Type B pancreatic cell (in vitro differentiated cells): ENCODE measurements at regions not wholly inside any gene's neighbourhood (a gene's known extent, or its start where the extent isn't known, plus 50 kb on each side); places are given as distances from the start of the nearest gene placed in this dataset.

ENCODE experiments used
- DNase-seq: peaks from one replicate; pipeline ENCODE4 v3.0.0; 2021; ENCODE audit warnings: mixed read lengths; ENCODE audit not compliant: unreplicated experiment; ENCODE audit errors: extremely low spot score
- H3K27ac Mint-ChIP-seq: 2 replicates; pipeline ENCODE4 v1.8.0; 2021; ENCODE audit warnings: mild to moderate bottlenecking, mixed read lengths
- H3K27me3 Mint-ChIP-seq: 2 replicates; pipeline ENCODE4 v1.8.0; 2021; ENCODE audit warnings: mixed read lengths
- H3K36me3 Mint-ChIP-seq: 2 replicates; pipeline ENCODE4 v1.8.0; 2021; ENCODE audit warnings: mixed read lengths
- H3K4me1 Mint-ChIP-seq: one replicate; pipeline ENCODE4 v1.8.0; 2021; ENCODE audit warnings: mixed read lengths; ENCODE audit not compliant: unreplicated experiment
- H3K4me3 Mint-ChIP-seq: 2 replicates; pipeline ENCODE4 v1.8.0; 2021; ENCODE audit warnings: mild to moderate bottlenecking, mixed read lengths
- H3K9me3 Mint-ChIP-seq: 2 replicates; pipeline ENCODE4 v1.8.0; 2021; ENCODE audit warnings: mixed read lengths
- TF ChIP-seq, protein P1 (sequence below): fragments of 200-600 bp; sonication (generic); conservative IDR thresholded peaks from 2 replicates; pipeline ENCODE4 v1.5.0; 2021; ENCODE audit warnings: antibody characterized with exemption, mild to moderate bottlenecking

- TF ChIP-seq, protein P1, sequence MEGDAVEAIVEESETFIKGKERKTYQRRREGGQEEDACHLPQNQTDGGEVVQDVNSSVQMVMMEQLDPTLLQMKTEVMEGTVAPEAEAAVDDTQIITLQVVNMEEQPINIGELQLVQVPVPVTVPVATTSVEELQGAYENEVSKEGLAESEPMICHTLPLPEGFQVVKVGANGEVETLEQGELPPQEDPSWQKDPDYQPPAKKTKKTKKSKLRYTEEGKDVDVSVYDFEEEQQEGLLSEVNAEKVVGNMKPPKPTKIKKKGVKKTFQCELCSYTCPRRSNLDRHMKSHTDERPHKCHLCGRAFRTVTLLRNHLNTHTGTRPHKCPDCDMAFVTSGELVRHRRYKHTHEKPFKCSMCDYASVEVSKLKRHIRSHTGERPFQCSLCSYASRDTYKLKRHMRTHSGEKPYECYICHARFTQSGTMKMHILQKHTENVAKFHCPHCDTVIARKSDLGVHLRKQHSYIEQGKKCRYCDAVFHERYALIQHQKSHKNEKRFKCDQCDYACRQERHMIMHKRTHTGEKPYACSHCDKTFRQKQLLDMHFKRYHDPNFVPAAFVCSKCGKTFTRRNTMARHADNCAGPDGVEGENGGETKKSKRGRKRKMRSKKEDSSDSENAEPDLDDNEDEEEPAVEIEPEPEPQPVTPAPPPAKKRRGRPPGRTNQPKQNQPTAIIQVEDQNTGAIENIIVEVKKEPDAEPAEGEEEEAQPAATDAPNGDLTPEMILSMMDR, result no peak
- no peak for DNase-seq
- peaks cover 25% of the 10 kb centered on the region for H3K27me3 Mint-ChIP-seq
- no peak overlapping the region for H3K27ac Mint-ChIP-seq
- H3K9me3 Mint-ChIP-seq, result no peaks in the 10 kb centered on the region
- no peak overlapping the region for H3K4me3 Mint-ChIP-seq
- H3K4me1 Mint-ChIP-seq, result peaks cover 17% of the 10 kb centered on the region
- H3K36me3 Mint-ChIP-seq, result peaks cover 11% of the 10 kb centered on the region
Measured at GRCh38 chr12:24553259-24553658, 395.6 kb downstream of the BCAT1 start.

- no peaks in the 10 kb centered on the region for H3K9me3 Mint-ChIP-seq
- peak overlapping the region; percentile 21 for H3K4me3 Mint-ChIP-seq
- TF ChIP-seq, protein P1, result no peak
- peaks cover 17% of the 10 kb centered on the region for H3K4me1 Mint-ChIP-seq
- peaks cover 17% of the 10 kb centered on the region for H3K36me3 Mint-ChIP-seq
- H3K27me3 Mint-ChIP-seq, result peaks cover 23% of the 10 kb centered on the region
- no peak for DNase-seq
- no peak overlapping the region for H3K27ac Mint-ChIP-seq
Measured at GRCh38 chr12:24551163-24551786, 397.6 kb downstream of the BCAT1 start.

DNA sequence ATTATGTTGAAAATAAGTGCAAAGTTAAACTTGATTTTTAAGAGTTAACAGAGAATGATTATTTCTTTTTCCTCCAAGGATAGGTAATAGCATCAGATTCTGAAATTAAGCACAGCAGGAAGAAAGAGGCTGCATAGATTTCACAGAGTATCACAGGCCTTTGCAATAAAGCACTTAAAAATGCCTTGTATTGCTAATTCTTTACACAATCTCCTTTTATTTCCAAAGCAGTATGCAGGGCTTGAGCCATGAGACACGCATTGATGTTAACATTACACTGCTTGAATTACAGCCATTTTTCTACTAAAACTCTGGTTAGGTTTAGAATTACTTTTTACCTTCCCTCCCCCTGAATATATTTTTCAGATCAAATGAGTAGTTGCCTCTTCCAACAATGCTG lies 398.3 kb downstream of the BCAT1 start:
- Mint-ChIP-seq H3K4me1 (peaks cover 17% of the 10 kb centered on the region), H3K27me3 (peaks cover 17% of the 10 kb centered on the region), H3K4me3 (no peak overlapping the region), H3K27ac (no peak overlapping the region), H3K36me3 (peaks cover 17% of the 10 kb centered on the region), H3K9me3 (no peaks in the 10 kb centered on the region)
- DNase-seq, result no peak
- TF ChIP-seq, protein P1, result no peak

DNA sequence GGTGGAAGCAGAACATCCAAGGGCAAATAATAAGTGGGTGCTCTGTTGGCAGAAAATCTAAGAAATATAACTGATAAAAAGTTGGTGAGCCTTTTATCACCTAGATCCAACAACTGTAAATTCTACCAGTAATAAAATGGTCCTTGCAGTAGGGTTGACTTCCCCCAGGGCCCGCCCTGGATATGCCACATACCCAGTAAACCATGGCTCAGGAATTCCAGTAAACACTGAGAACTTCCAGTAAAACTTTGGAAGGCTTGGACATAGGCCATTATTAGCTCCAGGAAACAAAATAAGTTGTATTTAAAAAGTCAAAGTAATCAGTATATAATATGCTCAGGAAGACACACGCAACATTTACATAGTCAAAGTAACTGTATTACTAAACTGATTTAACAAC lies 402.2 kb downstream of the BCAT1 start:
- no peak overlapping the region for H3K27ac Mint-ChIP-seq
- DNase-seq, result no peak

GRCh38 chr12:24546084-24546483 lies 402.8 kb downstream of the BCAT1 start:
- H3K9me3 Mint-ChIP-seq, result no peaks in the 10 kb centered on the region
- no peak for DNase-seq
- TF ChIP-seq, protein P1, result no peak
- H3K4me1 Mint-ChIP-seq, result peaks cover 9% of the 10 kb centered on the region
- no peak overlapping the region for H3K27ac Mint-ChIP-seq
- H3K36me3 Mint-ChIP-seq, result peaks cover 23% of the 10 kb centered on the region
- peaks cover 7% of the 10 kb centered on the region for H3K27me3 Mint-ChIP-seq
- no peak overlapping the region for H3K4me3 Mint-ChIP-seq

More for the DNA sequence above, 402.2 kb downstream of the BCAT1 start:
- TF ChIP-seq, protein P1, result no peak
- Mint-ChIP-seq H3K4me3 (no peak overlapping the region), H3K4me1 (peaks cover 15% of the 10 kb centered on the region), H3K27me3 (peaks cover 7% of the 10 kb centered on the region), H3K9me3 (no peaks in the 10 kb centered on the region), H3K36me3 (peaks cover 23% of the 10 kb centered on the region)

GRCh38 chr12:24544368-24544767 lies 404.5 kb downstream of the BCAT1 start:
- Mint-ChIP-seq H3K9me3 (no peaks in the 10 kb centered on the region), H3K27ac (no peak overlapping the region)

More at GRCh38 chr12:24544368-24544767, 404.5 kb downstream of the BCAT1 start:
- Mint-ChIP-seq H3K27me3 (peaks cover 7% of the 10 kb centered on the region), H3K4me1 (no peaks in the 10 kb centered on the region), H3K36me3 (peaks cover 23% of the 10 kb centered on the region), H3K4me3 (no peak overlapping the region)
- DNase-seq, result no peak
- TF ChIP-seq, protein P1, result no peak
